ENCODE measurements at regions not wholly inside any gene's neighbourhood (a gene's known extent, or its start where the extent isn't known, plus 50 kb on each side); places are given as distances from the start of the nearest gene placed in this dataset.

- H3K4me3 ChIP-seq (ENCODE audit: control insufficient read depth, low read depth, low read length): no peak overlapping the region
- no peak for TF ChIP-seq CTCF (conservative IDR thresholded peaks at IDR 0.05; ENCODE audit: control insufficient read depth, insufficient read depth, low read depth, low read length)
- no peak for DNase-seq (ENCODE audit: low read depth)
Measured at GRCh38 chr9:99350461-99350860, 128.4 kb downstream of the SEC61B start.

- TF ChIP-seq CTCF (conservative IDR thresholded peaks at IDR 0.05; ENCODE audit: control insufficient read depth, insufficient read depth, low read depth, low read length): no peak
- H3K4me3 ChIP-seq (ENCODE audit: control insufficient read depth, low read depth, low read length): no peak overlapping the region
- no peak for DNase-seq (ENCODE audit: low read depth)
Measured at GRCh38 chr9:99351647-99352046, 129.6 kb downstream of the SEC61B start.

- H3K4me3 ChIP-seq (ENCODE audit: control insufficient read depth, low read depth, low read length): no peak overlapping the region
- no peak for TF ChIP-seq CTCF (conservative IDR thresholded peaks at IDR 0.05; ENCODE audit: control insufficient read depth, insufficient read depth, low read depth, low read length)
- peak; percentile 91 for DNase-seq (ENCODE audit: low read depth)
Measured at GRCh38 chr9:99352826-99353225, 130.7 kb downstream of the SEC61B start.

- H3K4me3 ChIP-seq (ENCODE audit: control insufficient read depth, low read depth, low read length): no peak overlapping the region
- TF ChIP-seq CTCF (conservative IDR thresholded peaks at IDR 0.05; ENCODE audit: control insufficient read depth, insufficient read depth, low read depth, low read length): no peak
- peak; percentile 99 for DNase-seq (ENCODE audit: low read depth)
Measured at GRCh38 chr9:99353408-99353807, 131.3 kb downstream of the SEC61B start.

- DNase-seq (ENCODE audit: low read depth): peak; percentile 74
- H3K4me3 ChIP-seq (ENCODE audit: control insufficient read depth, low read depth, low read length): no peak overlapping the region
- TF ChIP-seq CTCF (conservative IDR thresholded peaks at IDR 0.05; ENCODE audit: control insufficient read depth, insufficient read depth, low read depth, low read length): no peak
Measured at GRCh38 chr9:99354104-99354503, 132.0 kb downstream of the SEC61B start.

GRCh38 chr9:99356512-99356971, 134.5 kb downstream of the SEC61B start:
- DNase-seq (ENCODE audit: low read depth): peak; percentile 64
- no peak overlapping the region for H3K4me3 ChIP-seq (ENCODE audit: control insufficient read depth, low read depth, low read length)
- TF ChIP-seq CTCF (conservative IDR thresholded peaks at IDR 0.05; ENCODE audit: control insufficient read depth, insufficient read depth, low read depth, low read length): no peak

- DNase-seq (ENCODE audit: low read depth): peak; percentile 49
- TF ChIP-seq CTCF (conservative IDR thresholded peaks at IDR 0.05; ENCODE audit: control insufficient read depth, insufficient read depth, low read depth, low read length): no peak
- H3K4me3 ChIP-seq (ENCODE audit: control insufficient read depth, low read depth, low read length): no peak overlapping the region
Measured at GRCh38 chr9:99357575-99357974, 135.5 kb downstream of the SEC61B start.
